ENCODE measurements at regions not wholly inside any gene's neighbourhood (a gene's known extent, or its start where the extent isn't known, plus 50 kb on each side); places are given as distances from the start of the nearest gene placed in this dataset.

DNA sequence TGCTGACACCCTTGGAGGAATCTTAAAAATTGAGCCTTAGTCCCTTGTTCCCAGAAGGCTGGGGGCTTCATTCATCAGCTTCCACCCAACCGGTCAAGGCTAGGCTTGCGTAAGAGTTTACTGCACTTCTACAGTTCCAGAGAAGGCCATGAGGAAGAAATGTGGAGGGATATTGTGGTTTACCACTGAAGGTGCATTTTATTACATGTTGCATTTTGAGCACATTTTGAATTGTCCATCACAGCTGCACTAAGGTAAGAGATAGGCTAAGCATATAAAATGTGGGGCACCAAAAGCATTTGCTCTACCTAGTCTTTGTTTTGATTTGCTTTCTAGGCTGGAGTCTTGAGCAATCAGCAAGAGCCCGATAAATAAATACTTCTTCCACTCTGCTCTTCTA is 167.1 kb upstream of the PAPPA start:
- TF ChIP-seq, protein P1, sequence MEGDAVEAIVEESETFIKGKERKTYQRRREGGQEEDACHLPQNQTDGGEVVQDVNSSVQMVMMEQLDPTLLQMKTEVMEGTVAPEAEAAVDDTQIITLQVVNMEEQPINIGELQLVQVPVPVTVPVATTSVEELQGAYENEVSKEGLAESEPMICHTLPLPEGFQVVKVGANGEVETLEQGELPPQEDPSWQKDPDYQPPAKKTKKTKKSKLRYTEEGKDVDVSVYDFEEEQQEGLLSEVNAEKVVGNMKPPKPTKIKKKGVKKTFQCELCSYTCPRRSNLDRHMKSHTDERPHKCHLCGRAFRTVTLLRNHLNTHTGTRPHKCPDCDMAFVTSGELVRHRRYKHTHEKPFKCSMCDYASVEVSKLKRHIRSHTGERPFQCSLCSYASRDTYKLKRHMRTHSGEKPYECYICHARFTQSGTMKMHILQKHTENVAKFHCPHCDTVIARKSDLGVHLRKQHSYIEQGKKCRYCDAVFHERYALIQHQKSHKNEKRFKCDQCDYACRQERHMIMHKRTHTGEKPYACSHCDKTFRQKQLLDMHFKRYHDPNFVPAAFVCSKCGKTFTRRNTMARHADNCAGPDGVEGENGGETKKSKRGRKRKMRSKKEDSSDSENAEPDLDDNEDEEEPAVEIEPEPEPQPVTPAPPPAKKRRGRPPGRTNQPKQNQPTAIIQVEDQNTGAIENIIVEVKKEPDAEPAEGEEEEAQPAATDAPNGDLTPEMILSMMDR (IDR thresholded peaks at IDR 0.05; ENCODE audit: control insufficient read depth, insufficient read depth, low read depth, low read length, missing control alignments): no peak
- no peak overlapping the region for H3K4me3 ChIP-seq (ENCODE audit: control insufficient read depth, low read depth, low read length)
- no peak for DNase-seq (ENCODE audit: low read depth)

DNA sequence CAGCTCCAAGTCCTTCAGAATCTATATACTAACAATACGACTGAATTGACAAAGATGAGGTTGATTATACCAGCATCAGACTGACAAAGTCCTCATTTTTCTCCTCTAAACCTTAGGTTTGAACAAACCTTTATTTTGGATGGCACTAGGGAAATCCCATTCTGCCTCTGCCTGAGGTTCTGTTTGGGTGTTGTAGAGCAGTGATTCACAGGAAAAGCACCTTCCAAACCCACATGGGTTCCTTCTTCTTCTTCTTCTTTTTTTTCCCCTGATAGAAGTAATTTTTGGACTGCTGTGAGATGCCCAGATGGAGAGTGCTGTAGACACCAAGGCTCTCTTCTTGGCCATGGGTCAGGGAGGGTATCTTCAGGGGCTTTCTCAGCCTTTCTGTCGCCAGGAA is 164.9 kb upstream of the PAPPA start:
- no peak for DNase-seq (ENCODE audit: low read depth)
- H3K4me3 ChIP-seq (ENCODE audit: control insufficient read depth, low read depth, low read length): no peak overlapping the region
- TF ChIP-seq, protein P1 (IDR thresholded peaks at IDR 0.05; ENCODE audit: control insufficient read depth, insufficient read depth, low read depth, low read length, missing control alignments): no peak

DNA sequence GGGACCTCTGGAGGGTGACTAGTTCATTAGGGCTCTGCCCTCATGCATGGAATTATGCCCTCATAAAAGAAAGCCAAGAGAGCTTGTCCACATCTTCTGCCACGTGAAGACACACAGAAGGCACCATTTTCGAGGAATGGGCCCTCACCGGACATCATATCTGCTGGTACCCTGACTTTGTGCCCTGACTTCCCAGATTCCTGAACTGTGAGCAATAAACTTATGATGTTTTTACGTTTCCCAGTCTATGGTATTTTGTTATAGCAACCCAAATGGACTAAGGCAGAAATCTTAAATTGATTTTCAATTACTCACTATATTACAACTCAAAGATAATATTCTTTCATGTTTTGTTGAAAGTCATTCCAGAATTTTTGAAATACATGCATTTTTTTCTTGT is 163.8 kb upstream of the PAPPA start:
- no peak for DNase-seq (ENCODE audit: low read depth)
- TF ChIP-seq, protein P1 (IDR thresholded peaks at IDR 0.05; ENCODE audit: control insufficient read depth, insufficient read depth, low read depth, low read length, missing control alignments): no peak
- no peak overlapping the region for H3K4me3 ChIP-seq (ENCODE audit: control insufficient read depth, low read depth, low read length)

DNA sequence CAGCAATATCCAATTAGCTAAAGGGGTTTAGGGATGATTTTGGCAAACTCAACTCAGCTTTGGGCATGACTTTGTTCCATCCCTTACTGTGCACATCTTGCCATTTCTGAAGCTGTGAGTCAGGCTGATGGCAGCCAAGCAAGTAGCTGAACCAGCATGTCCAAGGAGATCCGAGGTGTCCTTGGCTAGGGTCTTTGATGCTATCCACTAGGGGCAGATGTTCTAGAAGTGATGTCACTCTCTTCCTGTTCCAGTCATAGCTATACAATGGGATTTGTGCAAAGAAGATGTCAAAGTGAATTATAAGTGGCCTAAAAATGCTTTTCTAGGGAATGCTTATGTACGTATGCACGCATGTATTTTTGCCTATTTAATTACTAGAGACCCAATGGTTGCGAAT is 160.8 kb upstream of the PAPPA start:
- DNase-seq (ENCODE audit: low read depth): no peak
- TF ChIP-seq, protein P1 (IDR thresholded peaks at IDR 0.05; ENCODE audit: control insufficient read depth, insufficient read depth, low read depth, low read length, missing control alignments): no peak
- H3K4me3 ChIP-seq (ENCODE audit: control insufficient read depth, low read depth, low read length): no peak overlapping the region

DNA sequence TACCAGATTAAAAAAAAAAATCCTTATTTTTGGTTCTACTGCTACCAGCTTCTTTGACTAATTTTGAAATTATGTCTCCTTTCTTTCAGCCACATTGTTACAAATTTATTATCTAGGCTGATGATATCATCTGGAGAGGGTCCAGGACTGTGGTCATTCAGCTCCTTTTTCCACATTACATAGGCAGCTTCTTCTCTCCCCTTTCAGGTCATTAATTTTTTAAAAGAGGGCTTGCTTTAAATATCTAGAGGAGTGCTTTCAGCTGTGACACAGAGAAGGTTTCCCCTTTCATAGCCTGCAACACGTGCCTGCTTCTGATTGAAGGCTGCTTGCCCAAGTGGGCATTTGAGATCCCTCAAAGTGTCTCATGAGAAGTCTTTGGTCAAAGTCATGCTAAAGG is 155.7 kb upstream of the PAPPA start:
- TF ChIP-seq, protein P1 (IDR thresholded peaks at IDR 0.05; ENCODE audit: control insufficient read depth, insufficient read depth, low read depth, low read length, missing control alignments): no peak
- DNase-seq (ENCODE audit: low read depth): peak; percentile 77
- H3K4me3 ChIP-seq (ENCODE audit: control insufficient read depth, low read depth, low read length): no peak overlapping the region

DNA sequence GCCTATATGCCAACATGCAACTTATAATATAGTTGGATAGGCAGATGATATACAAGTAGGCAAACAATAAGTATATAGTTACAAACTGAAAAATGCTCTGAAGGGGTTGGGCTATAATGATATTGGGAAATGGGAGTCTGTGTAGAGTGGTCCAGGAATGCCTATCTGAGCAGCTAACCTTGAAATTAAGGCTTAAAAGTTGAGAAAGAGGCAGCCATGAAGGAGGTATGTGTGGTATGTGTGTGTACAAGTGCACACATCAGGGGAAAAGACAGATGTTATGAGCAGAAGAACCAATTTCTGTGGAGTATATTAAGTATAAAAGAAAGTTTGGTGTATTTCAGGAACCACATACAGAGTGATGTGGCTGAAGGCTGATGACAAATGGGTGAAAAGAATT is 154.9 kb upstream of the PAPPA start:
- TF ChIP-seq, protein P1 (IDR thresholded peaks at IDR 0.05; ENCODE audit: control insufficient read depth, insufficient read depth, low read depth, low read length, missing control alignments): no peak
- no peak overlapping the region for H3K4me3 ChIP-seq (ENCODE audit: control insufficient read depth, low read depth, low read length)
- DNase-seq (ENCODE audit: low read depth): no peak

DNA sequence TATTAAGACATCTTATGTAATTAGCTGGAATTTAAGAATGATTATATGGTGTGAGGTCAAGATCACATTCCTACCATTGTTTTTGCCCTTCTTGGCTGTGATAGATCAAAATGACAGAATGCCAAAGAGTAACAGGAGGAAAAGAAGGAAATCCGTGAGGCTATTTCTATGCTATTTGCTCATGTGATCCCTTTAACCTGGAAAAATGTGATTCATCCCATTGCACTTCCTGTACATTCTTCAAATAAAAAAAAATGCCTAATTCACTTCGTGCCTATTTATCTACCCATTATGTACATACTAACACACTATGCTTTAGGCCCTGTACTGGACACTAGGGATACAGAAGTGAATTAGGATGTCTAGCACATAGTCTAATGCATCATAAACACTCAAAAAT is 154.1 kb upstream of the PAPPA start:
- no peak for DNase-seq (ENCODE audit: low read depth)
- H3K4me3 ChIP-seq (ENCODE audit: control insufficient read depth, low read depth, low read length): no peak overlapping the region
- TF ChIP-seq, protein P1 (IDR thresholded peaks at IDR 0.05; ENCODE audit: control insufficient read depth, insufficient read depth, low read depth, low read length, missing control alignments): no peak

Measured in AG09309 (cell line).